Stimulated activated CD8-positive, alpha-beta memory T cell treated with anti-CD3 and anti-CD28 coated beads, Interleukin-4, amount 100 ng/mL, for 1 hour (primary cell): ENCODE measurements at regions not wholly inside any gene's neighbourhood (a gene's known extent, or its start where the extent isn't known, plus 50 kb on each side); places are given as distances from the start of the nearest gene placed in this dataset.

Experiments used
- DNase-seq, 2 donors: peaks; one replicate each; pipeline ENCODE4 v3.0.0-alpha.2; 2020; ENCODE audit warnings: low read depth in 2 of 2, low spot score in 1 of 2

DNA sequence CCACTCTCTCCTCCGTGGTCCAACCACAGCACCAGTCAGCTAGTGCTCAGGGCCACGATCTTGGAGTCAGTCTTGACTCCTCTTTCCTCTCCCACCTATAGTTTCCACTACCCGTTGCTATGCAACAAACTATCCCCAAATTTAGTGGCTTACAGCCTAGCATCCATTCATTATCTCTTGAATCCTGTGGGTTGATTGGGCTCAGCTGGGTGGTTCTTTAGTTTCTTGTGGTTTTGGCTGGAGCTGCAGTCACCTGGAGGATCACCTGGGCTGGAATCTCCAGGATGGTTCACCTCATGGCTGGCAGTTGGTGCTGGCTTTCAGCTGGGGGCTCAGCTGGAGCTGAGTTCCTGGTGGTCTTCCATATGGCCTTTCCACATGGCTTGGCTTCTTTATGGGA is 149.9 kb downstream of the ASB1 start:
- no peak for DNase-seq

DNA sequence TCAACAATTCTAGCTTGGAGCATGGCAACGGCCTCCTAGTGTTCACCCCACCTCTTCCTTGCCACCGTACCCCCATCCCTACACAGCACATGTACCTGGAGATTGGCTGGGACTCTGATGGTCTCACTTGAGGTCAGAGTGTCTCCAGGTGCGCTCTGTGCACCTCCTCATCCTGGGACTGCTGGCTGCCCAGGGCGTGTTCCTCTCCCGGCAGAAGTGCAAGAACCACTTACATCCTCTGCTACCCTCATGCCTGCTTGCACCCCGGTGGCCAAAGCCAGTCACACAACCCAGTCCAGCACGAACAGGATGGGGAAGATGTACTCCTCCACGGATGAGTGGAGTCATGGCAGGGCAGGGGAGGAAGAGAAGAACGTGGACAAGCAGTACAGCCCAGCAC is 151.5 kb downstream of the ASB1 start:
- no peak for DNase-seq

DNA sequence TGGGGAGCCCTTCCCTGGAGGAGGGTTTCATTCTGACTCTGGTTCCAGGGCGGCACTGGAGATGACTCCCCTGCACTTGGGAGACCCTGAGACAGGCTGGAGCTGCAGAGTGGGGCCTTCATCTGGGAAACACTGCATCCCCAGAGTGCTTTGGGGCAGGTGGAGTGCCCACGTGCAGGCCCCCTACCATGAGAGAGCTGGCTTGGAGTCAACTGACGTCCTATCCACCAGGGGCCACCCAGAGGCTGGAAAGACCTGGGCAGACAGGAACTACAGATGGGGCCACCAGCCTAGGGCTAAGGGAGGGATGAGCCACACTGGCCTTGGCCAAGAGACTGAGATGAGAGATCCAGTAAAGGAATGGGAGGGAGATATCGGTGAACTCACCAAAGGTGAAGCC is 153.8 kb downstream of the ASB1 start:
- no peak for DNase-seq

DNA sequence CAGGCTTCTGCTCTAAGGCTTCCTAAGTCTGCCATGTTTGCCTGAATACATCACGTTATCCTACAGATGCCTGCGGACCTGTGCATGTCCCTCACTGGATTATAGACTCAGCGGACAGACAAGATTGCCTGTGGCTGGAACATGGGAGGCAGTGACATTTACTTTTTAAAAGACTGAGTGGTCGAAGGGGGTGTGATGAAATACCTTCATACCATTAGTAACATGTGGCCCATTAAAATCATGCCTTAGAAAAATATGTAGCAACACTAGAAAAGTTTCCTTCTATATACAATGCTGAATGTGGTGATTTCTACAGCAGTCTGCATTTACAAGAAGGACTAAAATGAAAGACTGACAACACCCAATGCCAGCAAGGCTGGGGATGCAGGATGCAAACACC is 154.4 kb downstream of the ASB1 start:
- no peak for DNase-seq

DNA sequence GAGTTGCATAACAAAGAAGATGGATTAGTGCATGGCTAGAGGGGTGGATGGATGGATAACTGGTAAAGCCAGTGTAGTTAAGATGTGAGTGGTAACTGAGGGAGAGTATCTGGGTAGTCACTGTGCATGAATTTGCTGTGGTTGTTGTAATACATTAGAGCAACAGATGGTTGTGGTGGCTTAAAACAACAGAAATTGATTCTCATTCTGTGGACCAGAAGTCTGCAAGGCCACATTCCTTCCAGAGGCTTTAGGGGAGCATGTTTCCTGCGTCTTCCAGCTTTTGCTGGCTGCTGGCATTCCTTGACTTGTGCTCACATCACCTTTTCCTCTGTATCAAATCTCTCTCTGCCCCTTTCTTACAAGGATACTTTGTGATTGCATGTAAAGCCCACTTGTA is 155.4 kb downstream of the ASB1 start:
- DNase-seq: no peak

DNA sequence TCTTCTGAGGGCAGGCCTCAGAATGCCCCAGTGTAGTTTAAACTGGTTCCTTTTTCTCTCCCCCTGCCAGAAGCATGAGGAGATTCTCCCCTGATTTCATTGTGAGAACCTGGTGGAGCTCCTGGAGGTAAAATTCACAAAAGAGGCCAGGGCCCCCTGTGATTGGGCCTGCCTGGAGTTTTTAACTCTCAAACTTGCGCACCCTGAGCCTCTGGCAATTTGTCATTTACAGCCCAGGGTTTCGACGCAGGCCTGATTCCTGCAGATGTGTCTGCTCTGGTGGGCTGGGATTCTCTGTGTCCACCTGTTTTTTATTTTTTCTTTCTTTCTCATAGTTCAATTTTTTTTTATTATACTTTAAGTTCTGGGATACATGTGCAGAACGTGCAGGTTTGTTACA is 157.9 kb downstream of the ASB1 start:
- no peak for DNase-seq

DNA sequence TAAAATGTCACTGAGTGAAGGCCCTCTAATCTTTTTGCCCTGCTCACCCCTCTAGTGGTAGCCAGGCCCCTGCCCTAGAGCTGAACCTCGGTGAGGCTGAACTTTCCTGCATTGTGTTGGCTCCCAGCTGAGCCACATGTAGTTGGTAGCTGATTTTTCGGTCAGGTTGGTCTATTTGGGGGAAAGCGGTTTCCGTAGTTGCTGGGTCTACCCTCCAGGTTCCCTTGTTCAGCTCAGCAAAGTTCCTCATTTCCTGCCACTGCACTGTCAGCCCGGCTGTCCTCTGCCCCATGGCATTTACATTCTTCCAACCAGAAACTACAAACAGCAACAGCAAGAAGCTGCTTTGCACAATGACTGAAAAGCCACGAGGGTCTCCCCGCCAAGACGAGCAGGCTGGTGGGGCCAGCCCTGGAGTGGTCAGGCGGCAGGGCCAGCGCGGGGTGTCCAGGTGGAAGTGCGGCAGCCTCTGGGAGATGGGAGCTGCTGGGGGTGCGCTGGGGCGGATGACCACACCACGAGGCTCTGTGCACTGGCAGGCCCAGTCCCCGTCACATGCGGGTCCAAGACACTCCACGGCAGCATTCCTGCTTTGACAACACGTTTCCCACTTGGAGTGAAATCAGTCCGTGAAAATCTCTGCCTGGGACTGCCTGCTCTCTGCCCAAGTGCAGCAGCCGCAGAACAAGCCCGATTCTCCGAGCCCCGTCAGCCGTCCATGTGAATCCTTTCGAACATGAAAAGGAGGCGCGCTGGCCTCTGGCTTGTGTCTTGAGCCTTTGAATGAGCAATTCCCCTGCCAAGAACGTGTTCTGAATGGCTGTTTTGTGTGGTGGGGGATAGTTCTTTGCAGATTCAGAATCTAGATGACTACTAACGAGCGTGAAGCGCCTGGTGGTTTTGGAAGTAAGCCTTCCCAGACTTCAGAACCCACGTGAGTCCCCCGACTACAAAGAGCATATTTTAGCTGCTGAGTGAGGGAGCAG is 159.4 kb downstream of the ASB1 start:
- no peak for DNase-seq

DNA sequence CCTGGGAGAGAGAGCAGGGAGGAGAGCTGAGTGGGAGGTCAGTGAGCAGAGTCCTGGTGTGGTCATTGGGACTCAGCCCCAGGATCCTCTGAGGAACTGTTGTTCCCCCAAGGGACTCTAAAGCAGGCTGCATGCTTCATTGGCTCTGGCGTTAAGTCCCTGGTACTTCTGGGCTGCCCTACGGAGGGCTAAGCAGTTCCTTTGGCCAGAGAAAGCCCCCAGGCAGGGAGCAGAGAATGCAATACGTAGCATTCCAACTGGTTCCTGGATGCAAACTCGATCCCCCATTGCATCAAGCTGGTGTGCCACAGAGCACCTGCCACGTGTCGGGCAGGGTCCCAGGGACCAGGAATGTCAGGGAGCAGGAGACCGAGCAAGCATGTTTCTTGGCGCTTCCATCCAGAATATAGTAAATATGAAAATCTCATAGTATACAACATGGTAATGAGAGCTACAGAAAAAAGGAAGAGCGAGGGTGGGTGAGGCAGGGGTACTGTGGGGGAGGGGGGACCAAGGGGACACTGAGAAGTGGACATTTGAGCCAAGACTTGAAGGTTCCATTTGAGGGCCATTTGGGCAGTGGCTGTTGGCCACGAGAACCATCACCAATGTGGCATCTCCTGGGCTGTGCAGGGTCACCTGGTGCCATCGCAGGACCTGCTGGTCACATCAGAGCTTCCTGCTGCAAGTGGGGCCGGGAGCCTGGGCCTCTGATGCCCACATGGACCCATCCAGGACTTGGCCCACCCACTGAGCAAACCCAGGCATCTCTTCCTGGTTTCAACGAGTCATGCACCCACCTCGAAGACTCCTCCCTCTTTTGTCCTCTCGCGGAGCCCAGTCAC is 160.4 kb downstream of the ASB1 start:
- no peak for DNase-seq

DNA sequence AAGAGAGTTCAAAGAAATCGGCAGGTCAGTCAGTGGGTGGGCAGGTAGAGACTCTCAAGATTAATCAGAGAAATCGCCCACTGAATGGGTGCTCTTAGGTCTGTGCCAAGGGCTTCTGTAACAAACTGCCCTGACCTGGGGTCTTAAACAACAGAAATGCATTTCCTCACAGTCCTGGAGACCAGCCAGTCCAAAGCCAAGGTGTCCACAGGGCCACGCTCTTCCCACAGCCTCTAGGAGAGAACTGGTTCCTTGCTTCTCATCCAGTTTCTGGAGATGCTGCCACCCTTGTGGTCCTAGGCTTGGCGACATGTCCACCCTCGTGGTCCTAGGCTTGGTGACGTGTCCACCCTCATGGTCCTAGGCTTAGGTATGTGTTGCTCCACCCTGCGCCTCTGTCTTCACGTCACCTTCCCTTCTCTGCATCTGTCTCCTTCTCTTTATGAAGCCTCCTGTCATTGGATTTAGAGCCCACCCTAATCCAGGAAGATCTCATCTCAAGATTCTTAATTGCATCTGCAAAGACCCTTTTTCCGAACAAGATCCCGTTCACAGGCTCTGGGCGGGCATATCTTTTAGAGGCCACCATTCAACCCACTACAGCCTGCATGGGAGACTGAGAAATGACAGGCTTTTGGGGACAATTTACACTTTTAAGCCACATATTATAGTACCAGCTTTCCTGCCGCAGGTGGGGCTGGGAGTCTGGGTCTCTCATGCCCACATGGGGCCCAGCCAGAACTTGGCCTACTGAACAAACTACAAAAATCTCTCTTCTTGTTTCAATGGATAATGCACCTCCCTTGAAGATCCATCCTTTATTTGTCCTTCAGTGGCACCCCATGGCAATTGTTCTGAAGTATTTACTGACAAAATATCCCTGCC is 161.3 kb downstream of the ASB1 start:
- no peak for DNase-seq

DNA sequence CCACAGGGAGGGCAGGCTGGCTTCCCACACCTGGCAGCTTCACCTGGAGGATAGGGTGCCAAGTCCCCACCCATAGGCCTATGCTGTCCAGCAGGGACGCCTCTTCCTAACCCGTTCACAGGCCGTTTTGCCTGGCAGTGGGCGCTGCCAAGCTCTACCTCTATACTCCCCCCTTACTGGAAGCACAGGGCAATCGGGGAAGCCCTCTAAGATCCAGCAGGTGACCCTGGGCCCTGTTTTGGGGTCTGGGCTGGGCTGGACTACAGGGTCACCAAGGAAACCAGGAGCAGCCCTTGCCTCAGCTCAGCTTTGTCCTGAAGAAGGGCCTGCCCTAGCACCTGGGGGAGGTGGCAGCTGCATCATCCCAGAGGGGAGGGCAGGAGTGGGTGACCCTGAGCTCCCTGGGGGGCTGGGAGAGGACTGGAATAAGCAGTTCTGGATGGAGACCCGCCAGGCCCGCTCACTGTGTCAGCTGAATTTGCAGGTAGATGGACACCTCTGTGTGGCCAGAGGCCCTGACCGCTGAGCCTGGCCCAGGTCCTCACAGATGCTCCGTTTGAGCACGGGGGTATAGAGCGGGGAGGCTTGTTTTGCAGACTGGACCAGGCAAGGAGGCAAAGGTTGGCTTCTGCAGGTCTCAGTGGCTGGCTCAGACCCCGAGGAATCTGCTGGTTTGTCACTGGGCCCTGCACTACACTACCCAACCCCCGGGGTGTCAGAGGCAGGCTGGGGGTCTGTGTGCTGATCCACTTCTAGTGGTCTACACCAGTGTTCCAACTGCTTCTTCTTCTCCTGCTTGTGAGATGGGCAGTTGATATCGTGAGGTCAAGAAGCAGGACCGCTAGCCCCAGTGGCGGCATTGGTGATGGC is 163.1 kb downstream of the ASB1 start:
- DNase-seq: no peak

DNA sequence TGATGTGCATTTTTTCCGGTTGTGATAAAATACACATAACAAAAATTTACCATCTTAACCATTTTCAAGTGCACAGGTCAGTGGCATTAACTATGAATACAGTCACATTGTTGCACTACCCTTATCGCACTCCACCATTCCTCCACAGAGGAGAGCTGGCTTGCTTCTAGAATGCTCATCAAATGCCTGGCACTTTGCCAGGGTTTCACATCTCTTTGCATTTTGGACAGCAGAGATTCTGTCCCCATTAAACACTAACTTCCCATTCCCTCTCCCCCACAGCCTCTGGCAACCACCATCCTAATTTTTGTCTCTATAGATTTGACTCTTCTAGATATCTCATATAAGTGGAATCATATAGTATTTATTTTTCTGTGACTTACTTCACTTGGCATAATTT is 165.0 kb downstream of the ASB1 start:
- no peak for DNase-seq

DNA sequence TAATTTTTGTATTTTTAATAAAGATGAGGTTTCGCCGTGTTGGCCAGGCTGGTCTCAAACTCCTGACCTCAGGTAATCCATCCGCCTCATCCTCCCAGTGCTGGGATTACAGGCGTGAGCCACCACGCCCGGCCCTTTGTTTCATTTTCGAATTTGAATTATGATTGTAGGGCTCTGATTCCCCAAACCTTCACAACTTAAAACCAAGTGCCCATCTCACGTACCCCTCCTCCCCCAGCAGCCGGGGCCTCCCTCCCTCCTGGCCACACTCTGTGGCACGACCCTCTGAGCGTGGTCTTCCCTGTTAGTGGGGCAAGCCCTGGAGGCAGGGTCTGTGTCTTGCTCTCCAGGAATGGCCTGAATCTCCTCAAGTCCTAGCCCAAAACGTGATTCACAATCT is 166.5 kb downstream of the ASB1 start:
- DNase-seq: no peak

DNA sequence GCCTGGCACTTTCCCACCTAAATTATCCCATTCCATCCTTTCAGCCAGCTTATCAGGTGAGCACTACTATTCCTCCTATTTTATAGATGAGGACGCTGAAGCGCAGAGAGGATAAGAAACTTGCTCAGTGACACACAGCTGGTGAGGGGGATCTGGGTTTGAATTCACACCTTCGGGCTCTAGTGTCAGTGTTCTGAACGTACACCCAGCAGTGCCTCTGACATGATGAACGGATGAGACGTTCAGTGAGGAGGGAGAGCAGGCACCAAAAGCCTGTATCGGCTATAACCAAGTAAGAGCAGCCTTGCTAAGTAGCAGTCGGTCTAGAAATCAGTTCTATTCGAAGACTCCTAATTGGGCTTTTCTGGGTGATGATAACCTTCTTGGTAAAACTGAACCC is 167.0 kb downstream of the ASB1 start:
- DNase-seq: no peak

DNA sequence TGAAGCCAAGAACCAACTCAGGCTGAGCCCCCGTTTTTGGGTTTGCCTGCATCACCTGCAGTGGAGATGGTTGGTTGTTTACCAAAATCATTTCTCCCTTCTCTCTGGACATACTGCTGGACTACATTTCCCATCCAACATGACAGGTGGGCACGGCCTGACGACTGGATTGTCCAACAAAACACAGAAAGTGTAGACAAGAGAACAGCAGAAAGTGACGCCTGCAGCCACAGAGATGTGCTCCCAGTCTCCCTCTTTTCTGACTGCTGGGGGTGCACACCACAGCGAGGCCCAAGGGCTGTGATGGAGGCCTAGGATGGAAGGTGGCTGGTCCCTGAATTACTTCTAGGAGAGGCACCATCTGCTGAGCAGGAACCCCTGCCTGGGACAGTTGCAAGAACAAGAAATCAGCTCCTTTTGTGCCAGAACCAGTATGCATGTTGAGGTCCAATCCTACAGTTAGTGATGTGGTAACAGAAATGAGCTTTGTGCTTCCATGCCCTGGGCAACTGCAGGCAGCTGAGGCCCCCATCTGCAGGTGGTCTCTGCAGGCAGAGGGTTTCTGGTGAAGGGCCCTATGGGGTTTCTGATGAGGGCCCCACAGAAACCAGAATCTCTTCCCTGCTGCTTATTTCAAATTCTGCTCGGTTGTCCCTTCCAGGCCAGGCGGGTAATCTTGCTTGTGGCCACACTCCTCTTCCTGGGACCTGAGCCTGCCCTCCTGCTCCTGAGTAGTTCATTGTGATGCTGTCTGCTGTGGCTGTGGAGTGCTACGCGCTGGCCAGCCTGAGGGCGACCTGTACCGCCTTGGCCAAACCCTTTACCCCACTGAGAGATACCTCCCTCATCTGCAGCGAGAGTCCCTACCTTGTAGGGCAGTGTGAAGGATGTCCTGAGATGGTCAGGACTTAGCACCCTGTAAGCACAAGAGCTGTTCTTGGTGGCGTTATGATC is 168.3 kb downstream of the ASB1 start:
- no peak for DNase-seq

DNA sequence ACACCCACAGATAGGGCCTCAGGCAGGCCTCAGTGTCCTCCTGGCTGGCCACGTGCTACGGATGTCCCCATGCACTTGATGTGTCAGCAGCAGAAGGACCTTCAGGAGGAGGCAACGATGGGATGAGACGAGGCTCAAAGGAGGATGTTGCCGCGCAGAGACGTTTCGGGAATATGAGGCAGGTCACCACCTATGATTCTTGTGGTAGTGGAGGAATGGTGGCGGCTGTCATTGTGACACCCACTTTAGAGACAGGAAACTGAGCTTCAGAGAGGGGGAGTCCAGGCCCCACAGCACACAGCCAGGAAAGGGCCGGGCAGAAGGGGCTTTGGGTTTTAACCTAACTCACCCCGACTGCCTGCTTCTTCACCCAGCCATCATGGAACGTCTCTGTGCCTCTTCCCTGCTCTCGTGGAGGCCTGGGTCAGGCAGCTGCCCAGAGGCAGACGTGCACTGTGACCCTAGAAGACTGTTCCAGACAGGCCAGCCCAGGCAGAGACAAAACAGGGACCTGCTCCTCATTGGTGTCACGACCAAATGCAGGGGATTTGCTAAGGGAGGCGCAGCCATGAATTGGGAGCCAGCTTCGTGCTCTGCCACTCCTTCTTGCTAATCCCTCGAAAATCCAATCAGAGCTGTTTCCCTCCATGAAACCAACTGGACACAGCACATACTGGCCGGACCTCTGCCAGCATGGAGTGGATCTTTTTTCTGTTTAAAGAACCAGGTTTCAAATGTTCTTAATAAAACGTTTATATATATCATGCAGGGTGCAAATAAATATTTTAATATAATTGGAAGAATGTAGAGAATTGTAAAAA is 169.2 kb downstream of the ASB1 start:
- DNase-seq: no peak

DNA sequence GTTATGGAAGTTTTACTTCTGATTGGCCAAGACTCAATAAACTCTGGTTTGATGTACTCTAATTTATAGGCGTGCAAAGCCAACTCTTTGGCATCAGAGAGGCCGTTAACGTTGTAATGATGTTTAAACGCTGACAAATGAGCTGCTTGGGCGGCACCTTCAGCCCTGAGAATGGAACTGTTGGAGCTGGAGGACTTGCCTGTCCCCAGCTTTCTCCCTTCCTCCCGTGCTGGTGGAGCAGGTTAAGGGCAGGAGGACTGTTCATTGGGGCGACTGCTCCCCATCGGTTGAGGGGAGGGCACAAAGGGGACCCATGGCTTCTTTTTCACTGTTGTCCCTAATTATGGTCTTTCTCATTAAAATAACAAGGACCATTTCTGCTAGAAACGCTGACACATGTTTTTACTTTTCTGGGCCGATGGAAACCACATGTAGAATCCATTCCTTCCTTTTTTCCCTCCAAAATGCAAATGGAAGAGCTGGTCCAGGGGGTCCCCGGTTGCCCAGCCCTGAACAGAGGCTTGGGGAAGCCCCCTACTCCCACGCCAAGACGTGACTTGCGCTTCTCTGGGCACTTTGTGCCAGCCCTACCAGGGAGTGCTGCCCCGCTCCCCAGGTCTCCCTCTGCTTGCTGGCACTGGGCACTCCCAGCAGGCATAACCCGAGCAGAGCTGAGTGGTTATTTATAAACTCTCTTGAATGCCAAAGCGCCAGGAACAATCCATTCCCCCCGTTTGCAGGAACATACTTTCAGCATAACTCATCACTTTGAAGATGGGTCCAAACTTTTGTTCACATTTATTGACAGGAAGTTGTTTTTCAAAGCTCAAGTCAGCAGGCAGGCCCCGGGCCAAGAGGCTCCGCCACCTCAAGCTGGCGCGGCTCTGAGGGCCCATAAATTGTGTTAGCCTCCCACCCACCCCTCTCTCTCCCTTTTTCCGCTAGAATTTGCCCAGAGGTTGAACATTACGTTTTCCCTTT is 170.1 kb downstream of the ASB1 start:
- DNase-seq: no peak
